ENCODE measurements at regions not wholly inside any gene's neighbourhood (a gene's known extent, or its start where the extent isn't known, plus 50 kb on each side); places are given as distances from the start of the nearest gene placed in this dataset.
"Not testable (repeated sequence)": the region's sequence is repeated elsewhere in the genome, so short reads cannot be mapped to it uniquely, and the experiment has no call there.

GRCh38 chr2:87593784-87594610 is 153.9 kb upstream of the PLGLB2 start:
- not testable (repeated sequence) for H3K4me3 ChIP-seq (ENCODE audit: low read depth, low read length); H3K9ac ChIP-seq (ENCODE audit: low read depth, low read length); H3K4me1 ChIP-seq (ENCODE audit: control insufficient read depth, insufficient read depth, low read length); H3K9me3 ChIP-seq (ENCODE audit: control insufficient read depth, insufficient read depth, low read length); H3K36me3 ChIP-seq (ENCODE audit: control insufficient read depth, insufficient read depth, low read length); H3K27me3 ChIP-seq (ENCODE audit: control insufficient read depth, insufficient read depth, low read length)

GRCh38 chr2:87594611-87594992 is 153.3 kb upstream of the PLGLB2 start:
- H3K4me1 ChIP-seq (ENCODE audit: control insufficient read depth, insufficient read depth, low read length); H3K4me3 ChIP-seq (ENCODE audit: low read depth, low read length); H3K9ac ChIP-seq (ENCODE audit: low read depth, low read length); H3K9me3 ChIP-seq (ENCODE audit: control insufficient read depth, insufficient read depth, low read length); H3K27me3 ChIP-seq (ENCODE audit: control insufficient read depth, insufficient read depth, low read length); H3K36me3 ChIP-seq (ENCODE audit: control insufficient read depth, insufficient read depth, low read length): not testable (repeated sequence)

- H3K9me3 ChIP-seq (ENCODE audit: control insufficient read depth, insufficient read depth, low read length); H3K9ac ChIP-seq (ENCODE audit: low read depth, low read length); H3K4me3 ChIP-seq (ENCODE audit: low read depth, low read length); H3K36me3 ChIP-seq (ENCODE audit: control insufficient read depth, insufficient read depth, low read length); H3K4me1 ChIP-seq (ENCODE audit: control insufficient read depth, insufficient read depth, low read length); H3K27me3 ChIP-seq (ENCODE audit: control insufficient read depth, insufficient read depth, low read length): not testable (repeated sequence)
These were observed 152.9 kb upstream of the PLGLB2 start for GRCh38 chr2:87595017-87595416.

GRCh38 chr2:87600961-87601360 is 146.9 kb upstream of the PLGLB2 start:
- not testable (repeated sequence) for H3K36me3 ChIP-seq (ENCODE audit: control insufficient read depth, insufficient read depth, low read length); H3K9me3 ChIP-seq (ENCODE audit: control insufficient read depth, insufficient read depth, low read length); H3K9ac ChIP-seq (ENCODE audit: low read depth, low read length); H3K4me3 ChIP-seq (ENCODE audit: low read depth, low read length); H3K4me1 ChIP-seq (ENCODE audit: control insufficient read depth, insufficient read depth, low read length); H3K27me3 ChIP-seq (ENCODE audit: control insufficient read depth, insufficient read depth, low read length)

- not testable (repeated sequence) for H3K9ac ChIP-seq (ENCODE audit: low read depth, low read length); H3K4me3 ChIP-seq (ENCODE audit: low read depth, low read length); H3K27me3 ChIP-seq (ENCODE audit: control insufficient read depth, insufficient read depth, low read length); H3K36me3 ChIP-seq (ENCODE audit: control insufficient read depth, insufficient read depth, low read length); H3K9me3 ChIP-seq (ENCODE audit: control insufficient read depth, insufficient read depth, low read length); H3K4me1 ChIP-seq (ENCODE audit: control insufficient read depth, insufficient read depth, low read length)
These were observed 145.8 kb upstream of the PLGLB2 start for GRCh38 chr2:87602118-87602517.

DNA sequence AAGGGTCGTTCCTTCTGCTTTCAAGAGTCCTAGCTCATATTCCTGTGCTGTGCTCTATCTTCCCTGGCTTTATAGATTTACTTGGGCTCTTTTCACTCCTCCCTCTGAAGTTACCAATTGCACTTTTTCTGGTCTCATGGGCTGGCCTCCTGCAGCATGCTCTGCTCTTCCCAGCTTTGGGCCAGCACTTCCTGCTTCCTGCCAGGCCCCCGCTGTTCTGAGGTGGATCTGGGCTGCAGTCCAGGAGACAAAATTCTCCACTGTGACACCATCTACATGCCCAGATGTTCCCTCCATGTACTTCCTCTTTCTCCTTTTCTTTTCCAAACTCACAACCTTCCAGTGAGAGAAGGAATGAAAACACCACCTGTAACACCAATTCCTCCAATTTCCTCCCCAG is 145.2 kb upstream of the PLGLB2 start:
- H3K9me3 ChIP-seq (ENCODE audit: control insufficient read depth, insufficient read depth, low read length); H3K4me1 ChIP-seq (ENCODE audit: control insufficient read depth, insufficient read depth, low read length); H3K4me3 ChIP-seq (ENCODE audit: low read depth, low read length); H3K27me3 ChIP-seq (ENCODE audit: control insufficient read depth, insufficient read depth, low read length); H3K9ac ChIP-seq (ENCODE audit: low read depth, low read length); H3K36me3 ChIP-seq (ENCODE audit: control insufficient read depth, insufficient read depth, low read length): not testable (repeated sequence)

- not testable (repeated sequence) for H3K9me3 ChIP-seq (ENCODE audit: control insufficient read depth, insufficient read depth, low read length); H3K27me3 ChIP-seq (ENCODE audit: control insufficient read depth, insufficient read depth, low read length); H3K4me1 ChIP-seq (ENCODE audit: control insufficient read depth, insufficient read depth, low read length); H3K4me3 ChIP-seq (ENCODE audit: low read depth, low read length); H3K9ac ChIP-seq (ENCODE audit: low read depth, low read length); H3K36me3 ChIP-seq (ENCODE audit: control insufficient read depth, insufficient read depth, low read length)
These were observed 144.2 kb upstream of the PLGLB2 start for GRCh38 chr2:87603418-87604278.

- not testable (repeated sequence) for H3K27me3 ChIP-seq (ENCODE audit: control insufficient read depth, insufficient read depth, low read length); H3K4me3 ChIP-seq (ENCODE audit: low read depth, low read length); H3K9me3 ChIP-seq (ENCODE audit: control insufficient read depth, insufficient read depth, low read length); H3K9ac ChIP-seq (ENCODE audit: low read depth, low read length); H3K36me3 ChIP-seq (ENCODE audit: control insufficient read depth, insufficient read depth, low read length); H3K4me1 ChIP-seq (ENCODE audit: control insufficient read depth, insufficient read depth, low read length)
These were observed 143.5 kb upstream of the PLGLB2 start for GRCh38 chr2:87604279-87604818.

DNA sequence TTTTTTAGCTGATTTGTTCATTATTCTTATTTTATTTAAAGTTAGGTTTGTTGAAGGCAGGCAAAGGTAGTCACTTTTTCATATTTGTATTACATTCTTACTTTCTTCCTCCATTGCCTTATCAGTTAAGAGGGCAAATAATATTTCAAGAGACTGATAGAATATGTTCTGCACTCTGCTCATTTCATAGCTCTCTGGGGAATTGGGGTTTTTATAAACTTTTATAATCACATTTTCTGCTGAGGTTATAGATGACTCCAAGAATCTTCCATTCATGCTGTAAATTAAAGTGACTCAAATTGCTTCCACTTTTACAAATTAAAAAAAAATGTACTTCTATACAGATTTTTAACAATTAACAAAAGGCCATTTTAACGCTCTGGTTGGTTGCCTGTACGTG is 142.9 kb upstream of the PLGLB2 start:
- H3K9ac ChIP-seq (ENCODE audit: low read depth, low read length); H3K27me3 ChIP-seq (ENCODE audit: control insufficient read depth, insufficient read depth, low read length); H3K9me3 ChIP-seq (ENCODE audit: control insufficient read depth, insufficient read depth, low read length); H3K36me3 ChIP-seq (ENCODE audit: control insufficient read depth, insufficient read depth, low read length); H3K4me1 ChIP-seq (ENCODE audit: control insufficient read depth, insufficient read depth, low read length); H3K4me3 ChIP-seq (ENCODE audit: low read depth, low read length): not testable (repeated sequence)

- not testable (repeated sequence) for H3K9me3 ChIP-seq (ENCODE audit: control insufficient read depth, insufficient read depth, low read length)
These were observed 139.3 kb upstream of the PLGLB2 start for GRCh38 chr2:87608377-87609166.

DNA sequence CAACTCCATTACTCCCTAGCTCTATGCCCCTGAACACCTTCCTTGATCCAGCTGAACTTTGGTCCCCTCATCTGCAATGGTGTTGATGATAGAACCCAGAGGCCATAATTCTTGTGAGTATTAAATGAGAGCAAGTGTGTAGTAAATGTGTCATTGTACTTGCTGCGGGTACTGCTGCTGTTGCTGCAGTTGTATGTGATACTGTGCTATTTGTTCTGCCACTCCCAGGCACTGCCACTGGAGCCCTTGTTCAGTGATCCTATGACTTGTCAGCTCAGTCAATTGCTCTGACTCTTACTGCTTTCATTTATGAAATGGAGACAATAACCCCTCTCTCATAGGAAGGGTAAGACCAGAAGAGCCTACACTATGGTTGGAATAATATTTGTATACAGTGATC is 136.9 kb upstream of the PLGLB2 start:
- not testable (repeated sequence) for H3K9me3 ChIP-seq (ENCODE audit: control insufficient read depth, insufficient read depth, low read length); H3K9ac ChIP-seq (ENCODE audit: low read depth, low read length); H3K27me3 ChIP-seq (ENCODE audit: control insufficient read depth, insufficient read depth, low read length); H3K36me3 ChIP-seq (ENCODE audit: control insufficient read depth, insufficient read depth, low read length); H3K4me3 ChIP-seq (ENCODE audit: low read depth, low read length); H3K4me1 ChIP-seq (ENCODE audit: control insufficient read depth, insufficient read depth, low read length)

More at GRCh38 chr2:87608377-87609166, 139.3 kb upstream of the PLGLB2 start:
- H3K36me3 ChIP-seq (ENCODE audit: control insufficient read depth, insufficient read depth, low read length); H3K9ac ChIP-seq (ENCODE audit: low read depth, low read length); H3K4me1 ChIP-seq (ENCODE audit: control insufficient read depth, insufficient read depth, low read length); H3K27me3 ChIP-seq (ENCODE audit: control insufficient read depth, insufficient read depth, low read length); H3K4me3 ChIP-seq (ENCODE audit: low read depth, low read length): not testable (repeated sequence)

Measured in iPS-15b (cell line).